Stomach (tissue), 4 donors: ENCODE measurements at regions not wholly inside any gene's neighbourhood (a gene's known extent, or its start where the extent isn't known, plus 50 kb on each side); places are given as distances from the start of the nearest gene placed in this dataset.

Source experiments
- EP300 ChIP-seq: sonication (generic); formaldehyde crosslinking; IDR thresholded peaks from one replicate; pipeline ENCODE4 v1.6.1; 2017; ENCODE audit warnings: antibody characterized with exemption
- POLR2A ChIP-seq, 4 donors: fragments of 450-650 bp; IDR thresholded peaks; one replicate each; pipeline ENCODE4 v1.6.1; 2016; ENCODE audit warnings: antibody characterized with exemption in 4 of 4, control low read depth in 2 of 4, mild to moderate bottlenecking in 1 of 4, moderate library complexity in 1 of 4
- POLR2AphosphoS5 ChIP-seq, 3 donors: sonication (generic); formaldehyde crosslinking; IDR thresholded peaks; one replicate each; pipeline ENCODE4 v1.6.1; 2016; ENCODE audit warnings: antibody characterized with exemption in 3 of 3
- TF ChIP-seq, protein P1 (sequence below), 7 experiments: fragments of 450-650 bp in 4 of 7; fragments of 200-600 bp in 3 of 7; sonication (generic) in 3 of 7; IDR thresholded peaks; one replicate each; pipeline ENCODE4 v1.5.1; 2016 to 2019; ENCODE audit warnings: antibody characterized with exemption in 7 of 7, control low read depth in 2 of 7, mild to moderate bottlenecking in 1 of 7

DNA sequence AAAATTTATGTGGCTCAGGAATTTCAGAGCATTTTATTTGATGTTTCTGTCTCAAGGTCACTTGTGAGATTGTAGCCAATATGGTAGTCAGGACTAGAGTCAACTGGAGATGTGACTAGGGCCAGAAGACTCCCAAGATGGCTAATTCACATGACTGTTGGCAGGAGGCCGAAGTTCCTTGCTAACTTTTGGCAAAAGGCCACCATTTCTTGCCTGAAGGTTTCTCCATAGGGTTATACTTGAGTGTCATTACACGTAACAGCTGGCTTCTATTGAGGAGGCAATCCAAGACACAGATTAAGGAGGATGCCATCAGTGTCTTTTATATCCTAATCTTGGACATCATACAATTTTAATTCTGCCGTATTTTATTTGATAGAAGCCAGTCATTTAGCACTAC lies 162.3 kb upstream of the MAOA start:
- TF ChIP-seq, protein P1, sequence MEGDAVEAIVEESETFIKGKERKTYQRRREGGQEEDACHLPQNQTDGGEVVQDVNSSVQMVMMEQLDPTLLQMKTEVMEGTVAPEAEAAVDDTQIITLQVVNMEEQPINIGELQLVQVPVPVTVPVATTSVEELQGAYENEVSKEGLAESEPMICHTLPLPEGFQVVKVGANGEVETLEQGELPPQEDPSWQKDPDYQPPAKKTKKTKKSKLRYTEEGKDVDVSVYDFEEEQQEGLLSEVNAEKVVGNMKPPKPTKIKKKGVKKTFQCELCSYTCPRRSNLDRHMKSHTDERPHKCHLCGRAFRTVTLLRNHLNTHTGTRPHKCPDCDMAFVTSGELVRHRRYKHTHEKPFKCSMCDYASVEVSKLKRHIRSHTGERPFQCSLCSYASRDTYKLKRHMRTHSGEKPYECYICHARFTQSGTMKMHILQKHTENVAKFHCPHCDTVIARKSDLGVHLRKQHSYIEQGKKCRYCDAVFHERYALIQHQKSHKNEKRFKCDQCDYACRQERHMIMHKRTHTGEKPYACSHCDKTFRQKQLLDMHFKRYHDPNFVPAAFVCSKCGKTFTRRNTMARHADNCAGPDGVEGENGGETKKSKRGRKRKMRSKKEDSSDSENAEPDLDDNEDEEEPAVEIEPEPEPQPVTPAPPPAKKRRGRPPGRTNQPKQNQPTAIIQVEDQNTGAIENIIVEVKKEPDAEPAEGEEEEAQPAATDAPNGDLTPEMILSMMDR (IDR thresholded peaks at IDR 0.05), result no peak
- TF ChIP-seq POLR2A (IDR thresholded peaks at IDR 0.05), result no peak
- no peak for TF ChIP-seq EP300
- TF ChIP-seq POLR2AphosphoS5 (IDR thresholded peaks at IDR 0.05), result no peak
